Caki2 (cell line): ENCODE measurements at regions not wholly inside any gene's neighbourhood (a gene's known extent, or its start where the extent isn't known, plus 50 kb on each side); places are given as distances from the start of the nearest gene placed in this dataset.

ENCODE experiments used
- DNase-seq: peaks from one replicate; pipeline ENCODE4 v3.0.0-alpha.2; 2015; ENCODE audit warnings: low read depth
- in situ Hi-C: cut with HindIII; loops from 2 replicates; pipeline ENCODE4 v1.10.0; 2016; ENCODE audit warnings: low sequenced_read_pairs, low pct_unique_long_range_greater_than_20kb, mixed read lengths

GRCh38 chr6:45757443-45758130 is 258.1 kb downstream of the CLIC5 start:
- in situ Hi-C loops, result no loop called here
- no peak for DNase-seq

- in situ Hi-C loops, result no loop called here
- DNase-seq, result no peak
Measured at GRCh38 chr6:45756606-45757005, 259.1 kb downstream of the CLIC5 start.

GRCh38 chr6:45754432-45754831 is 261.2 kb downstream of the CLIC5 start:
- in situ Hi-C loops, result no loop called here
- DNase-seq, result no peak

- DNase-seq, result no peak
- in situ Hi-C loops, result no loop called here
Measured at GRCh38 chr6:45746046-45746445, 269.6 kb downstream of the CLIC5 start.

- DNase-seq, result no peak
- in situ Hi-C loops, result no loop called here
Measured at GRCh38 chr6:45743028-45743615, 272.5 kb downstream of the CLIC5 start.

- DNase-seq, result no peak
- in situ Hi-C loops, result no loop called here
Measured at GRCh38 chr6:45742591-45742990, 273.1 kb downstream of the CLIC5 start.

GRCh38 chr6:45741437-45742171 is 274.1 kb downstream of the CLIC5 start:
- in situ Hi-C loops, result no loop called here
- DNase-seq, result no peak

- no peak for DNase-seq
- in situ Hi-C loops, result no loop called here
Measured at GRCh38 chr6:45739058-45739457, 276.6 kb downstream of the CLIC5 start.

GRCh38 chr6:45738057-45738455 is 277.6 kb downstream of the CLIC5 start:
- DNase-seq, result no peak
- in situ Hi-C loops, result no loop called here

- in situ Hi-C loops, result no loop called here
- DNase-seq, result no peak
Measured at GRCh38 chr6:45737331-45738056, 278.2 kb downstream of the CLIC5 start.

GRCh38 chr6:45736134-45736533 is 279.5 kb downstream of the CLIC5 start:
- no peak for DNase-seq
- in situ Hi-C loops, result no loop called here

GRCh38 chr6:45732731-45733130 is 282.9 kb downstream of the CLIC5 start:
- no peak for DNase-seq
- in situ Hi-C loops, result no loop called here

GRCh38 chr6:45730232-45730631 is 285.4 kb downstream of the CLIC5 start:
- in situ Hi-C loops, result no loop called here
- no peak for DNase-seq

- in situ Hi-C loops, result no loop called here
Measured at GRCh38 chr6:45728674-45729073, 287.0 kb downstream of the CLIC5 start.

GRCh38 chr6:45727819-45728449 is 287.7 kb downstream of the CLIC5 start:
- no peak for DNase-seq
- in situ Hi-C loops, result no loop called here

More at GRCh38 chr6:45728674-45729073, 287.0 kb downstream of the CLIC5 start:
- DNase-seq, result no peak

- in situ Hi-C loops, result no loop called here
- no peak for DNase-seq
Measured at GRCh38 chr6:45727228-45727627, 288.4 kb downstream of the CLIC5 start.

GRCh38 chr6:45726444-45726843 is 289.2 kb downstream of the CLIC5 start:
- no peak for DNase-seq
- in situ Hi-C loops, result no loop called here

GRCh38 chr6:45724511-45724910 is 291.1 kb downstream of the CLIC5 start:
- in situ Hi-C loops, result no loop called here
- DNase-seq, result peak; percentile 21
